Lower lobe of right lung (tissue), 2 donors: ENCODE measurements at regions not wholly inside any gene's neighbourhood (a gene's known extent, or its start where the extent isn't known, plus 50 kb on each side); places are given as distances from the start of the nearest gene placed in this dataset.
"Not testable (repeated sequence)": the region's sequence is repeated elsewhere in the genome, so short reads cannot be mapped to it uniquely, and the experiment has no call there.

ENCODE experiments used
- ATAC-seq, 2 donors: fragments of 200-7000 bp; cut with Tn5 transposase; one replicate each; pipeline ENCODE4 v1.9.1; 2020 to 2022; ENCODE audit warnings: mild to moderate bottlenecking in 2 of 2, moderate library complexity in 2 of 2
- DNase-seq: peaks from one replicate; pipeline ENCODE4 v3.0.0-alpha.2; 2020
- H3K27ac ChIP-seq: fragments of 200-600 bp; one replicate; pipeline ENCODE4 v1.8.0; 2022
- H3K27me3 ChIP-seq: fragments of 200-600 bp; one replicate; pipeline ENCODE4 v1.8.0; 2022; ENCODE audit warnings: low read depth
- H3K36me3 ChIP-seq: fragments of 200-600 bp; one replicate; pipeline ENCODE4 v1.8.0; 2022; ENCODE audit warnings: mild to moderate bottlenecking
- H3K4me1 ChIP-seq: fragments of 200-600 bp; one replicate; pipeline ENCODE4 v1.8.0; 2022
- H3K4me3 ChIP-seq: fragments of 200-600 bp; one replicate; pipeline ENCODE4 v1.8.0; 2022; ENCODE audit warnings: mild to moderate bottlenecking
- H3K9me3 ChIP-seq: fragments of 200-600 bp; one replicate; pipeline ENCODE4 v1.8.0; 2022
- CTCF ChIP-seq: fragments of 200-600 bp; IDR thresholded peaks from one replicate; pipeline ENCODE4 v1.8.0; 2022; ENCODE audit warnings: antibody characterized with exemption, mild to moderate bottlenecking
- intact Hi-C: fragments of 100-400 bp; cut with DNase I; formaldehyde crosslinking; loops from one replicate; pipeline ENCODE4 v1.11.0; 2022
- donor health status: DM: no; HTN: yes; CAD: no; lungs with severe emphysema.

- Histone ChIP-seq H3K27ac (no peak overlapping the region), H3K9me3 (no peaks in the 10 kb centered on the region), H3K27me3 (no peaks in the 10 kb centered on the region), H3K4me1 (no peaks in the 10 kb centered on the region), H3K4me3 (no peak overlapping the region), H3K36me3 (no peaks in the 10 kb centered on the region)
- no peak for TF ChIP-seq CTCF
- ATAC-seq (no peak), DNase-seq (no peak)
- intact Hi-C loops, result no loop called here
These were observed 420.5 kb downstream of the NSUN3 start for GRCh38 chr3:94483403-94483802.

GRCh38 chr3:94494992-94495391 lies 432.1 kb downstream of the NSUN3 start:
- ATAC-seq (no peak), DNase-seq (no peak)
- H3K4me1 ChIP-seq, result no peaks in the 10 kb centered on the region
- H3K36me3 ChIP-seq, result no peaks in the 10 kb centered on the region
- no peak overlapping the region for H3K4me3 ChIP-seq
- intact Hi-C loops, result no loop called here
- no peak for TF ChIP-seq CTCF
- H3K27me3 ChIP-seq, result no peaks in the 10 kb centered on the region
- no peak overlapping the region for H3K27ac ChIP-seq
- H3K9me3 ChIP-seq, result no peaks in the 10 kb centered on the region

GRCh38 chr3:94500146-94500545 lies 437.3 kb downstream of the NSUN3 start:
- Histone ChIP-seq H3K4me3 (no peak overlapping the region), H3K27me3 (no peaks in the 10 kb centered on the region), H3K27ac (no peak overlapping the region), H3K9me3 (no peaks in the 10 kb centered on the region), H3K4me1 (no peaks in the 10 kb centered on the region), H3K36me3 (no peaks in the 10 kb centered on the region)
- ATAC-seq (no peak), DNase-seq (no peak)
- TF ChIP-seq CTCF, result no peak
- intact Hi-C loops, result no loop called here

GRCh38 chr3:94507354-94507753 lies 444.5 kb downstream of the NSUN3 start:
- DNase-seq, H3K4me1 ChIP-seq, H3K27me3 ChIP-seq, intact Hi-C loops, H3K27ac ChIP-seq, H3K4me3 ChIP-seq, H3K9me3 ChIP-seq, H3K36me3 ChIP-seq, ATAC-seq: not testable (repeated sequence)

GRCh38 chr3:94512876-94513275 lies 450.0 kb downstream of the NSUN3 start:
- intact Hi-C loops, result no loop called here

GRCh38 chr3:94513600-94513999 lies 450.7 kb downstream of the NSUN3 start:
- H3K27ac ChIP-seq, result no peak overlapping the region
- no peaks in the 10 kb centered on the region for H3K27me3 ChIP-seq
- no peaks in the 10 kb centered on the region for H3K9me3 ChIP-seq
- intact Hi-C loops, result no loop called here
- H3K36me3 ChIP-seq, result no peaks in the 10 kb centered on the region
- ATAC-seq, result no peak
- DNase-seq, result no peak
- no peak overlapping the region for H3K4me3 ChIP-seq
- no peaks in the 10 kb centered on the region for H3K4me1 ChIP-seq
- no peak for TF ChIP-seq CTCF

More at GRCh38 chr3:94512876-94513275, 450.0 kb downstream of the NSUN3 start:
- Histone ChIP-seq H3K27me3 (no peaks in the 10 kb centered on the region), H3K4me1 (no peaks in the 10 kb centered on the region), H3K4me3 (no peak overlapping the region), H3K36me3 (no peaks in the 10 kb centered on the region), H3K9me3 (no peaks in the 10 kb centered on the region), H3K27ac (no peak overlapping the region)
- no peak for TF ChIP-seq CTCF
- ATAC-seq, result no peak
- no peak for DNase-seq
